IPS-NIHi7 (cell line): ENCODE measurements at regions not wholly inside any gene's neighbourhood (a gene's known extent, or its start where the extent isn't known, plus 50 kb on each side); places are given as distances from the start of the nearest gene placed in this dataset.

Source experiments
- DNase-seq: peaks from one replicate; pipeline ENCODE4 v3.0.0; 2012; ENCODE audit warnings: mixed read lengths; ENCODE audit errors: extremely low spot score

- no peak for DNase-seq
Measured at GRCh38 chr9:88658311-88658822, 123.4 kb downstream of the NXNL2 start.

- no peak for DNase-seq
Measured at GRCh38 chr9:88659126-88659525, 124.1 kb downstream of the NXNL2 start.

- DNase-seq, result peak; percentile 54
Measured at GRCh38 chr9:88660611-88661010, 125.6 kb downstream of the NXNL2 start.

- DNase-seq, result no peak
Measured at GRCh38 chr9:88661759-88662158, 126.8 kb downstream of the NXNL2 start.

- DNase-seq, result no peak
Measured at GRCh38 chr9:88663771-88664419, 128.9 kb downstream of the NXNL2 start.

GRCh38 chr9:88664773-88665172 is 129.8 kb downstream of the NXNL2 start:
- DNase-seq, result no peak

- peak; percentile 61 for DNase-seq
Measured at GRCh38 chr9:88672874-88673689, 138.1 kb downstream of the NXNL2 start.

- no peak for DNase-seq
Measured at GRCh38 chr9:88673886-88674285, 138.9 kb downstream of the NXNL2 start.

GRCh38 chr9:88676644-88677043 is 141.7 kb downstream of the NXNL2 start:
- DNase-seq, result no peak

GRCh38 chr9:88678008-88678407 is 143.0 kb downstream of the NXNL2 start:
- no peak for DNase-seq

- DNase-seq, result no peak
Measured at GRCh38 chr9:88678431-88678830, 143.5 kb downstream of the NXNL2 start.

- no peak for DNase-seq
Measured at GRCh38 chr9:88680041-88680440, 145.1 kb downstream of the NXNL2 start.

GRCh38 chr9:88680505-88681160 is 145.7 kb downstream of the NXNL2 start:
- no peak for DNase-seq

GRCh38 chr9:88681434-88681833 is 146.5 kb downstream of the NXNL2 start:
- no peak for DNase-seq

GRCh38 chr9:88682431-88682831 is 147.5 kb downstream of the NXNL2 start:
- no peak for DNase-seq

- DNase-seq, result no peak
Measured at GRCh38 chr9:88684046-88684445, 149.1 kb downstream of the NXNL2 start.

- DNase-seq, result no peak
Measured at GRCh38 chr9:88684845-88685244, 149.9 kb downstream of the NXNL2 start.

- no peak for DNase-seq
Measured at GRCh38 chr9:88685966-88686365, 151.0 kb downstream of the NXNL2 start.

GRCh38 chr9:88689509-88690298 is 154.7 kb downstream of the NXNL2 start:
- no peak for DNase-seq

GRCh38 chr9:88690628-88691027 is 155.7 kb downstream of the NXNL2 start:
- DNase-seq, result no peak

GRCh38 chr9:88691091-88691490 is 156.1 kb downstream of the NXNL2 start:
- DNase-seq, result no peak

- DNase-seq, result no peak
Measured at GRCh38 chr9:88691811-88692210, 156.8 kb downstream of the NXNL2 start.
